ENCODE measurements at regions not wholly inside any gene's neighbourhood (a gene's known extent, or its start where the extent isn't known, plus 50 kb on each side); places are given as distances from the start of the nearest gene placed in this dataset.

GRCh38 chr12:60148109-60148508 lies 552.3 kb downstream of the SLC16A7 start:
- no peak for TF ChIP-seq CTCF (IDR thresholded peaks at IDR 0.05; ENCODE audit: poor library complexity, severe bottlenecking)
- no peak for TF ChIP-seq RAD21 (conservative IDR thresholded peaks at IDR 0.05)

Data from neural cell (in vitro differentiated cells).